ENCODE measurements at regions not wholly inside any gene's neighbourhood (a gene's known extent, or its start where the extent isn't known, plus 50 kb on each side); places are given as distances from the start of the nearest gene placed in this dataset.
A peak's percentile ranks its signal among the peaks of the same experiment; 100 is the strongest.
"Not testable (repeated sequence)": the region's sequence is repeated elsewhere in the genome, so short reads cannot be mapped to it uniquely, and the experiment has no call there.

- not testable (repeated sequence) for DNase-seq
Measured at GRCh38 chr20:25813511-25813910, 116.9 kb upstream of the ZNF337 start.

- DNase-seq = not testable (repeated sequence)
Measured at GRCh38 chr20:25798174-25798993, 101.7 kb upstream of the ZNF337 start.

- DNase-seq = not testable (repeated sequence)
Measured at GRCh38 chr20:25797062-25797461, 100.4 kb upstream of the ZNF337 start.

- not testable (repeated sequence) for DNase-seq
Measured at GRCh38 chr20:25777241-25777640, 80.6 kb upstream of the ZNF337 start.

GRCh38 chr20:25774711-25775110, 78.1 kb upstream of the ZNF337 start:
- not testable (repeated sequence) for DNase-seq

DNA sequence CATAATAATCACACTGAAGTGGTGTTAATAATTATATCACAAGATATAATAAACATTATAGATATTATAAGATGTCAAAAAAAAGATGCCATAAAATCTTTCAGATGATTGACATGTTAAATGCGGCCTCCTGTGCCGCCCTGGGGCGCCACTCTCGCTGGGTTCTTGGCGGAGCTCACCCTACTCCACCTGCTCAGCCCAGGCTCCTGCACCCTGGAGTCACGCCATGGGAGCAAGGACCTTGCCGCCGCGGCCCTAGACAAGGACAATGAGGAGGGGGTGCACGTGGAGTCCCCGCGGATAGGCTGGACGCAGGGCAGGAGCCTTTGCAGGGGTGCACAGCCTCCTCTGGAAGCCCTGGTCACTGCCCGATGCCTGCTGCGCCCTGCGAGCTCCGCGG, 77.5 kb upstream of the ZNF337 start:
- DNase-seq = not testable (repeated sequence)

DNA sequence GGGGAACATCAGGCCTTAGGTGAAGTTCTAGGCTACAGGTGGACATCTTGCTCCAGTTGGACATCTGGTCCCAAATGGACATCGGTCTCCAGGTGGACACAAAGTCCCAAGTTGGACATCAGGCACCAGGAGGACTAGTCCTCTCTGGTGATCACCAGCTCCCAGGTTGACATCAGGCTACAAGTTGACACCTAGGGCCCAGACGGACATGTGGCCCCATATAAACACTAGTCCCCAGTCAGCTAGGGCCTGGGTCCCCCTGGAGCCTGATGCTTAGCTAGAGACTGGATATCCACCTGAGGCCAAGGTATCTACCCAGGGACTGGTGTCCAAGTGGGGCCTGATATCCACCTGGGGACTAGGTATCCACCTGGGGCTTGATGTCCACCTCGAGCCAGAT, 75.8 kb upstream of the ZNF337 start:
- DNase-seq = not testable (repeated sequence)

DNA sequence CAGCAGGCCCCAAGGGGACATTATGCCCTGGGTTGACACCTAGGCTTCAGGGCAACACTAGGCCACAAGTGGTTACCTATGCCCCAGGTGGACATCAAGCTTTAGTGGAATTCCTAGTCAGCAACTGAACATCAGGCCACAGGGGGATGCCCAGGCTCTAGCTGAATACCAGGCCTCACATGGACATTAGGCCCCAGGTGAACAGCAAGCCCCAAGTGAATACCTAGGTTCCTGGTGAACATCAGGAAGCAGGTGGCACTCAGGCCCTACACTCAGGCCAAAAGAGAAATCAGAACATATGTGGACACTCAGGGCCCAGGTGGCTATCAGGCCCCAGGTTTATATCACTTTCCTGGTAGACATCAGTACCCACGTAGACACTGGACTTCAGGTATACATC, 75.2 kb upstream of the ZNF337 start:
- not testable (repeated sequence) for DNase-seq

GRCh38 chr20:25761596-25761995, 64.9 kb upstream of the ZNF337 start:
- DNase-seq = no peak

- DNase-seq = not testable (repeated sequence)
Measured at GRCh38 chr20:25761046-25761445, 64.4 kb upstream of the ZNF337 start.

GRCh38 chr20:25750765-25751696, 54.4 kb upstream of the ZNF337 start:
- peak; percentile 34 for DNase-seq

- DNase-seq = no peak
Measured at GRCh38 chr20:25750220-25750764, 53.6 kb upstream of the ZNF337 start.

GRCh38 chr20:25749649-25750048, 53.0 kb upstream of the ZNF337 start:
- DNase-seq = no peak

Data from muscle of arm (tissue), 1 donor.